HG02938 (cell line): ENCODE measurements at regions not wholly inside any gene's neighbourhood (a gene's known extent, or its start where the extent isn't known, plus 50 kb on each side); places are given as distances from the start of the nearest gene placed in this dataset.
"Not testable (repeated sequence)": the region's sequence is repeated elsewhere in the genome, so short reads cannot be mapped to it uniquely, and the experiment has no call there.

Experiments
- ATAC-seq: cut with Tn5 transposase; IDR thresholded peaks from one replicate; pipeline ENCODE4 v1.9.1; 2021; ENCODE audit warnings: mild to moderate bottlenecking, moderate library complexity; ENCODE audit not compliant: unreplicated experiment

DNA sequence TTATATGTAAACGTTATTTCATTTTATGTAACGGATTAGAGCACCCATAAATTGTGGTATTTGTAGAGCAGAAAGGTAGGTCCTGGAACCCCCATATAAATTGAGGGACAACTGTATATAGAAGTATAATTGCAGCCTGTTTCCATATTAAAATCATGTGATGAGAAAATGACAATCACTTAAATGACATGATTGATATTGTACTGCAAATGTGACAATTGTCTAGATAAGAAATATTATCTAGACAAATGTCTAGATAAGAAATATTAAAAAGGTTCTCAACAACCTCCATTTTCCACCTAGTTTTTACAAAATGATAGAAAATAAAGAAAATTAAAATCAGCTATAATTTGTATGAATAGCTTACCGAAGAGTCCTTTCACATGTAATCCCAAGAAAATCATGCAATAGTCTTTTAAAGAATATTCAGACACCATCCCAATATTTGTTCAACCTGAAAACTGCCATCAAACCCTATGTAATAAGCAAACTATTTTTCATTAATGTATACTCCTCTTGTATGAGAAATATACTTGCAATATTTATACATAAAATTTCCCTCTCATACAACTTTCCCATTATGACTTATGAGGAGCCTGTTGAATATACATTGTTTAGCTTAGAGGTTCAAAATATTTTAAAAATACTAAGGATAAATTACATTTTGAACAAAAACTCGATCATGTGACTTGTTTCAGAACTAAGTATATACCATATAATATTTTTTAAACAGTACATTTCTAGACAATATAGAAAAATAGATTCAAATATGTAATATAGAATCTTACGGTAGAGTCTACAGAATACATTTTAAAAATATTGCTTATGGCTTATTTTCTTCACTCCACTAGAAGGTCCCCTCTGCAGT lies 153.2 kb downstream of the CRPPA start:
- no peak for ATAC-seq

DNA sequence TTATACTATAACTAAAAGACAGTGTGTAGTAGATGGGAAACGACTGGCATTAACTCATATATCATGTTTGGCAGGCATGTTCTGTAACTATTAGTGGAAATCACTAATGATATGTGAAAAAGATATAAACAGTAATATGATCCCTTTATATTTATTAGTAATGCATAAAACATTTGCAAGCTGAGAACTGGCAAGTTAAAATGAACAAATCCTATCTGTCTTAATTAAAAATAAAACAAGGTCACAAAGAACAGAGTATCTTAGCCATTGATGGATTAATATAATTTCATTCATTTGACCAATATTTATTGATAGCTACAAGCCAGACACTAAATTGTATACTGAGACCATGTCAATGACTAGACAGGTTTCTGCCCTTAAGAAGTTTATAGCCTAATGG lies 154.5 kb downstream of the CRPPA start:
- ATAC-seq, result no peak

DNA sequence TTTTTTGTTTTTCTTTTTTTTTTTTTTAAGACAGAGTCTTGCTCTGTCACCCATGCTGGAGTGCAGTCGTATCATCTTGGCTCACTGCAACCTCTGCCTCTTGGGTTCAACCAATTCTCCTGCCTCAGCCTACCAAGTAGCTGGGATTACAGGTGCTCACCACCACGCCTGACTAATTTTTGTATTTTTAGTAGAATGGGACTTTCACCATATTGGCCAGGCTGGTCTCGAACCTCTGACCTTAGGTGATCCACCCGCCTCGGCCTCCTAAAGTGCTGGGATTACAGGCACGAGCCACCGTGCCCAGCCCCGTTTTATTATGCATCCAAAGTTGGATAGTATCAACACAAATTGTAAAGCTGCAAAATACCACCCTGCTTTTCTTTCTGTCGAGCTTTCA lies 154.9 kb downstream of the CRPPA start:
- ATAC-seq, result not testable (repeated sequence)

DNA sequence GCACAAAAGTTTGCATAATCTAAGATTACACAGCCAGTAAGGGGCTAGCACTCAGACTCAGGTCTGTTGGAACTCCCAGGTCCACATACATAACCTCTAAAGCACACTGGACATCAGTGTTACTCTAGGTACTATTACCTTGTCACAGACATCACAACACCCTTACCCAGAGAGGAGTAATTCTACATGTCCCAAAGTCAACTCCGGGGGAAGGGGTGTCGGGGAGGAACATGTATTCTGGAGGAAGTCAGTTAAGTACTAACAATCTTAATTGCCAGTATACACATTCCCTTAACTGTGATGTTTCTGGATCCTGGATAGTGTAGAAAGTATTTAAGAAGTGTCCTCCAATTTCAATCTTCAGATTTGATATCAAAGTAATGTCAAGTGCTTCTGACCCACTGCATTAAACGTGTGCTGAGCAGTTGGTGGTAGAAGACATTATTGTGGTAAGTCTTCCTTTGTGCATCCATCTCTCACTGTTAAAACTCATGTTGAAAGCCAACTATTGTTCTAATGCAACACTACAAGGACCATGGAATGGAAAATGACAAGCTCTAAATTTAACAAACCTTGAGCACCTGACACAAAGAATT lies 155.4 kb downstream of the CRPPA start:
- ATAC-seq, result no peak

DNA sequence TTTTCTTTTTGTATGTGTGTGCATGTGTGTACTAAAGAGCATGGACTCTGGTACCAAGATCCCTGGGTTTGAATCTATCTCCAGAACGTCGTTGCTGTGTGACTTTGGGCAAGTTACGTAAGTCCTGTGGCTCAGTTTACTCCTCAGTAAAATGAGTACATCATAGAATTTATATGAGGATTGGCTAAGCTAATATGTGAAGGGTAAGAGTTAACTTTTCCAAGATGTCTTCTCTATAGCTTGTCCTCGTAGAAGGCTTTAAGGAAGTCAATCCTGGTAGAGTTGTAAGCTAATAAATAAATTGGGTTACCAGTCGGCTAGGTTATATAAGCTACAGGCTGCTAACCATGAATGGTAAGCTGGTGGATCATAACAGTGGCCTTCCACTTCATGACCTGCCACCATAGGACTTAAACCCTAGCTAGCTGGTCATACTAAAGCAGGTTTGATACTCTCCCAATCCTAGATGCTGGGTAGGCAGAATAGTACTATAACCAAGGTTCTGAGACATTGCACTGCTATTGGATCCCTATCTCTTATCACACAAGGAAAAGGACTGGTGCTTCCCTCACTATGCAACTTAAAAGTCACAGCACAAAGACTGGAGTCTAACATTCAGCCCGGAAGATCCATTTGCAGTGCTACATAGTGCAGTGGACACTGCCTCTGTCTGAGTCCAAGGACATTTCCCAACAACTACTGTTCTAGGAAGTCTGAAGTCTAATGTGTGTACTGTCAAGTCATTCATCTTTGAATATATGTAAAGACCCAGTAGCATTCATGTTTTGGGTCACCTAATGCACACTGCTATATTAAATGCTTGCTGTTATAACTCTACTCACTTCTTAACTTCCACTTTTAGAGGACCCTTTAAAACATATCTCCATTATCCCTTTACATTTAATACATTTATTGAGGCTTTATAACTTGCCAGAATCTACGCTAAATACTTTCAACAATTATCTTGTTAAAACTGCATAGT lies 156.2 kb downstream of the CRPPA start:
- no peak for ATAC-seq

DNA sequence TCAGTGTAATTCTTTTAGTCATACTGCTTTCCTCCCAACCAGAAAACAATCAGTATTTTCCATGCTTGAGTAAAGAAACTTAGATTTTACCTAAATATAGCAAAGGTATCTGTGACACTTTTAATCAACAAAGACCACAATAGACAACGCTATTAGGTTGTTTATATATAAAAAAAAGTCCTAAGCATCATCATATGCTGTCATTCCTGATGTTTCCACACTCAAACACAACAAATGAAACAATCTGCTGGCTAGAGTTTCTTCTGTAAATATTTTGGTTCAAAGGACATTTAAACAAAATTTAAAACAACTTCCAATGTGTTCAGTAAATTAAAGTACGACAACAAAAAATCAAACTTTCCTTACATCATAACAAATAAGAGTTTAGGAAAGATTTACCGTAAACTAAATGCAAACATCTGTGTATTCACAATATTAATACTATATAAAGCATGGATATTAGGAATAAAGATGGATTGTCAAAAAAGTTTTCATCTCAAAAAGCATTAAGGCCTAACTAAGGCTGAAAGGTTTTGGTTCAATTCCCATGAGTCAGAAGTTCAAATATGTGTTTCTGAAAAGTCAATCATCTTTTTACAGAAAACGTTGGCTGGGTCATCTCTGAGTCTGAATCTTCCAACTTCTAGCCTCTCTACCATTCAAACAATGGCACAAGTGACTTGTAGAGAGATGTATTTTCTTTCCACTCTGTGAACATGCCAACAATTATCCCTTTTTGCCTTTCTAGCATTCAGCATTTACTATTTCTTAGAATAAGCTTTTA lies 157.1 kb downstream of the CRPPA start:
- ATAC-seq, result no peak

DNA sequence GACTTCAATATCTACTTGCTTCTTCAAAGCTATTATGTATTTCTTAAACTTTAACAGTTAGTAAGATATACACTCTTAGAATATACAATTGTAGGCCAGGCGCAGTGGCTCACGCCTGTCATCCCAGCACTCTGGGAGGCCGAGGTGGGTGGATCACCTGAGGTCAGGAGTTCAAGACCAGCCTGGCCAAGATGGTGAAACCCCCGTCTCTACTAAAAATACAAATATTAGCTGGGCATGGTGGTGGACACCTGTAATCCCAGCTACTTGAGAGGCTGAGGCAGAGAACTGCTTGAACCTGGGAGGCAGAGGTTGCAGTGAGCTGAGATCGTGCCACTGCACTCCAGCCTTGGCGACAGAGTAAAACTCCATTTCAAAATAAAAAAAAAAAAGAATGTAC lies 158.0 kb downstream of the CRPPA start:
- not testable (repeated sequence) for ATAC-seq

DNA sequence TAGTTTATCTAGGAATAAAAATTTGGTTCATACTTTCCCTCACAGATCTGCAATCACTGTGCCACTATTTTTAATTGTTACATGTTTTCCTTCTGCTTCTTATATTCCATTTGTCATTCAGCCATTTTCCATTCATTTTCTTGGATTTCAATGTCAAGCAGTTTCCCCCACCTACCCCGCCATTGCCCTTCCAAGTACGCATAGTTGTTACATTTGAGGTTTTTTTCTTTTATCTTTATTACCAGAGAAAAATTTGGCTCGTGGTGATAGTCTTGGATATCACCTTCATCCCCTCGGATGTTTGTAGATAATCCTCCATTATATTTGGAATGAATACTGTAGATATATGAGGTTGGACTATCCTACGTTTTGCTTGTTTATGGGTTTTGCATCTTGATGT lies 159.7 kb downstream of the CRPPA start:
- ATAC-seq, result no peak

DNA sequence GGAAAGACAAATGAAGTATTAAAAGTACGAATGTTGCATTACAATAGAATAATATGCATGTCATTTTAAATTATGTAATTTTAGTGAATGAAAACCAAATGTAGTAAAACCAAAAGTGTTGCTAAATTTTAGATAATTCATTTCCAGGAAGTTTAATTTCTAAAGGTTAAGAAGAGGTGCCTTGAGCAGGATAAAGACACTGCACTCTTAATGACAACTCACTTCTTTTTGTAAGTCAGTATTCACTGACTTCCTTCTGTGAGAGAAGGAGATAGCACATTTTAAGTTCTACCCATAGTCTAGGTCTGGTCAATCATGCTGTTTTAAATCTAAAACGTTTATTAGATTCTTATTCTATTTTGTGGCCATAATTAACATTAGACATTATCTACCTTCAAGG lies 160.2 kb downstream of the CRPPA start:
- no peak for ATAC-seq

DNA sequence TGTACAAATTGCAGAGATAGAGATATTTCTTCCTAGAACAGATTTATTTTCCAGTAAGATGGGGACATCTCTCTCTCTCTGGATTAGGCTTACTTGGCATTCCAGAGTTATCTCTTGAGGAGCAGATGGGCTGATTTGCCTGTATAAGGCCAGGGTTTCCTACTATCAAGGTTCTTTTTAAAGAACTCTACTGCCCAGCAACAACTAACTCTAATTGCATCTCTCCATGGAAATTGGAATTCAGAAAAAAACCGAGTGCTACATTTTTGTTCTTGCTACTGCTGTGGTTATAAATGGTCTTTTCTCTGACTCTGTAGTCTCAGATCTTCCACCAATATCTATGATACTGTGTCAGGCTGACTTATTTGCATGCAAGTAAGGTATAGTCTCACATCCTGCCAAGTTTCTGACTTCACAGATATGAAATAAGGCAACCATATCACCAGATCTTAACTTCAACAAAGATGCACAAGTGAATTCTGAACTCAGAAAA lies 161.1 kb downstream of the CRPPA start:
- ATAC-seq, result peak; percentile 99

DNA sequence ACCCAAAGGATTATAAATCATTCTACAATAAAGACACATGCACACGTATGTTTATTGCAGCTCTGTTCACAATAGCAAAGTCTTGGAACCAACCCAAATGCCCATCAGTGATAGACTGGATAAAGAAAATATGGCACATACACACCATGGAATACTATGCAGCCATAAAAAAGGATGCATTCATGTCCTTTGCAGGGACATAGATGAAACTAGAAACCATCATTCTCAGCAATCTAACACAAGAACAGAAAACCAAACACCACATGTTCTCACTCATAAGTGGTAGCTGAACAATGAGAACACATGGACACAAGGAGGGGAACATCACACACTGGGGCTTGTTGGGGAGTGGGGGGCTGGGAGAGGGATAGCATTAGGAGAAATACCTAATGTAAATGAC lies 164.9 kb downstream of the CRPPA start:
- ATAC-seq, result not testable (repeated sequence)

DNA sequence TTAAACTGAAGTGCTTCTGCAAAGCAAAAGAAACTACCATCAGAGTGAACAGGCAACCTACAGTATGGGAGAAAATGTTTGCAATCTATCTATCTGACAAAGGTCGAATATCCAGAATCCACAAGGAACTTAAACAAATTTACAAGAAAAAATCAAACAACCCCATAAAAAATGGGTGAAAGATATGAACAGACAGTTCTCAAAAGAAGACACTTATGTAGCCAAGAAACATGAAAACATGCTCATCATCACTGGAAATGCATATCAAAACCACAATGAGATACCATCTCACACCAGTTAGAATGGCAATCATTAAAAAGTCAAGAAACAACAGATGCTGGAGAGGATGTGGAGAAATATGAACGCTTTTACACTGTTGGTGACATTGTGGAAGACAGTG lies 165.4 kb downstream of the CRPPA start:
- not testable (repeated sequence) for ATAC-seq

DNA sequence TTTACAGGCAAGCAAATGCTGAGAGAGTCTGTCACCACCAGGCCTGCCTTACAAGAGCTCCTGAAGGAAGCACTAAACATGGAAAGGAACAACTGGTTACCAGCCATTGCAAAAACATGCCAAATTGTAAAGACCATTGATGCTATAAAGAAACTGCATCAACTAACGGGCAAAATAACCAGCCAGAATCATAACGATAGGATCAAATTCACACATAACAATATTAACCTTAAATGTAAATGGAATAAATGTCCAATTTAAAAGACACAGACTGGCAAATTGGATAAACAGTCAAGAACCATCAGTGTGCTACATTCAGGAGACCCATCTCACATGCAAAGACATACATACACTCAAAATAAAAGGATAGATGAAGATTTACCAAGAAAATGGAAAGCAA lies 170.7 kb downstream of the CRPPA start:
- ATAC-seq, result not testable (repeated sequence)

DNA sequence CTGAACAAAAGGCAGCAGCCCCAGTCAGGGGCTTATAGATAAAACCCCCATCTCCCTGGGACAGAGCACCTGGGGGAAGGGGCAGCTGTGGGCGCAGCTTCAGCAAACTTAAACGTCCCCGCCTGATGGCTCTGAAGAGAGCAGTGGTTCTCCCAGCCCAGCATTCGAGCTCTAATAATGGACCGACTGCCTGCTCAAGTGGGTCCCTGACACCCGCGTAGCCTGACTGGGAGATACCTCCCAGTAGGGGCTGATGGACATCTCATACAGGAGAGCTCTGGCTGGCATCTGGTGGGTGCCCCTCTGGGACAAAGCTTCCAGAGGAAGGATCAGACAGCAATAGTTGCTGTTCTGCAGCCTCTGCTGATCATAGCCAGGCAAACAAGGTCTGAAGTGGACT lies 172.1 kb downstream of the CRPPA start:
- ATAC-seq, result not testable (repeated sequence)

DNA sequence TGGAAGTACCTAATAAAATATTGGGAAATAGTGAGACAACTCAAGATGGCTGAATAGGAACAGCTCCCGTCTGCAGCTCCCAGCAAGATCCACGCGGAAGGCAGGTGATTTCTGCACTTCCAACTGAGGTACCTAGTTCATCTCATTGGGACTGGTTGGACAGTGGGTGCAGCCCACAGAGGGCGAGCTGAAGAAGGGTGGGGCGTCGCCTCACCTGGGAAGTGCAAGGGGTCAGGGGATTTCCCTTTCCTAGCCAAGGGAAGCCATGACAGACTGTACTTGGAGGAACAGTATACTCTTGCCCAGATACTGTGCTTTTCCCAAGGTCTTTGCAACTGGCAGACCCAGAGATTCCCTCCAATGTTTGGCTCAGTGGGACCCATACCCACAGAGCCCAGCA lies 172.8 kb downstream of the CRPPA start:
- not testable (repeated sequence) for ATAC-seq

DNA sequence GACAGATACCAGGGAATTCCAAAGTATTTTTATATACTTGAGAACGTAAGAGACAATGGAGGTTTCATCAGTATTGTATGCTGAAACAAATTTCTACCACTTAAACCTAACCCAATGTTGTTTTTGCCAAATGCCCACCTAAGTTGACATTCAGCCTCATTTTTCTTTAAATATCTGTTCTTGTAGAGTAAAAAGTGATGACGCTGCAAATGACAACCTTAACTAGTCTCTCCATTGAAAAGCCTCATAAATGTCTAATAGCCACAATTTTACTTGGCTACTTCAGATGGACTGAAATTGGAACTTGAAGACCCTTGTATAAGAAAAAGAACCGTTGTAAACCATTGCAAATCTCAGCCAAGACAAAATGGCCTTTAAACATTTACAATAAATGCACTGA lies 176.9 kb downstream of the CRPPA start:
- no peak for ATAC-seq

DNA sequence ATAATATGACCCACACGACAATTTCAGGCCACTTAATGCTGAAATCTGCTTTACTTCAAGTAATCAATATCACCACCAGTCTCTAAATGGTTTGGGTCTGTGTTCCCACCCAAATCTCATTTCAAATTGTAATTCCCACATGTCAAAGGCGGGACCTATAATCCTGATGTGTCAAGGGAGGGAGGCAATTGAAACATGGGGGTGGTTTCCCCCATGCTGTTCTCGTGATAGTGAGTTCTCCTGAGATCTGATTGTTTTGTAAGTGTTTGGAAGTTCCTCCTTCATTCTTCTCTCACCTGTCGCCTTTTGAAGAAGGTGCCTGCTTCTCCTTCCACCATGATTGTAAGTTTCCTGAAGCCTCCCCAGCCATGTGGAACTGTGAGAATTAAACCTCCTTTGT lies 178.4 kb downstream of the CRPPA start:
- ATAC-seq, result no peak

DNA sequence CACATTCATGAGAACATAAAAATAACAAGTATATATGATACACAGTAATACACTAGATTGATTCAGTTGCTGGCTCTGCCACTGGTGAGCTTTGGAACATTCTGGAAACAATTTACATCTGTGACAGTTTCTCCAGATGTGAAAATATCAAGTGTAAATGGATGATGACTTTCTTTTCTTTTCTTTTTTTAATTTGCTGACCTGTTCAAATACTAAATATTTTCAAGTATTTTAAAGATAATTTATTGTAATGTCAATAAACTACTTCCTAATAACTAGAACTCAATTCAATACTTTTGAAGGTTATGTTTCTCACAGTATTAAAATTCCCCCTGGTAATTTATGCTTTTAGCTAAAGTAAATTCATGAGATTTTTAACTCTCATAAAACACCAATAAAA lies 180.3 kb downstream of the CRPPA start:
- ATAC-seq, result no peak

DNA sequence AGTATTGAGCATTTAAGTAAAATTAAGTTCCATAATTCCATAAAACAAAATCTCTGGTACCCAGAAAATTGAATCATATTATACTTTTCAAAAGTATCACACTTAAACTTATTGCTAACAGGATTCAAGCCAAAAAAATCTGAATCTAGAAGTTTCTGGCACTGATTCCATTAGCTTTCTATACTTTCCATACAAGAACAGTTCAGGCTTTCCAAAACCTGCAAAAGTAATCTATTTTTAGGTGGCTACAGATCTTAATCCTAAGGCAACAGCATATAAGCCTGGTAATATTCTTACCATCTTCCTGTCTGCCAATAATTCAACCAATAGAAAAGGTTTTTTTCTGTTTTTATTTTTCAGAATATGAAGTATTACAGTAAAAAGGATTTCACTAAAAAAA lies 185.0 kb downstream of the CRPPA start:
- no peak for ATAC-seq
